HFF-Myc (cell line): ENCODE measurements at regions not wholly inside any gene's neighbourhood (a gene's known extent, or its start where the extent isn't known, plus 50 kb on each side); places are given as distances from the start of the nearest gene placed in this dataset.

Experiments
- DNase-seq: peaks from one replicate; pipeline ENCODE4 v3.0.0-alpha.2; 2011; ENCODE audit warnings: low read depth; ENCODE audit errors: extremely low read depth
- H3K4me3 ChIP-seq: replicated peaks from 2 replicates; pipeline ENCODE4 v1.5.1; 2011; ENCODE audit warnings: low read depth, mild to moderate bottlenecking, control low read depth, low read length
- CTCF ChIP-seq: IDR thresholded peaks from 2 replicates; pipeline ENCODE4 v1.5.1; 2012; ENCODE audit warnings: mild to moderate bottlenecking, low read depth, low read length, control low read depth; ENCODE audit errors: missing control alignments

DNA sequence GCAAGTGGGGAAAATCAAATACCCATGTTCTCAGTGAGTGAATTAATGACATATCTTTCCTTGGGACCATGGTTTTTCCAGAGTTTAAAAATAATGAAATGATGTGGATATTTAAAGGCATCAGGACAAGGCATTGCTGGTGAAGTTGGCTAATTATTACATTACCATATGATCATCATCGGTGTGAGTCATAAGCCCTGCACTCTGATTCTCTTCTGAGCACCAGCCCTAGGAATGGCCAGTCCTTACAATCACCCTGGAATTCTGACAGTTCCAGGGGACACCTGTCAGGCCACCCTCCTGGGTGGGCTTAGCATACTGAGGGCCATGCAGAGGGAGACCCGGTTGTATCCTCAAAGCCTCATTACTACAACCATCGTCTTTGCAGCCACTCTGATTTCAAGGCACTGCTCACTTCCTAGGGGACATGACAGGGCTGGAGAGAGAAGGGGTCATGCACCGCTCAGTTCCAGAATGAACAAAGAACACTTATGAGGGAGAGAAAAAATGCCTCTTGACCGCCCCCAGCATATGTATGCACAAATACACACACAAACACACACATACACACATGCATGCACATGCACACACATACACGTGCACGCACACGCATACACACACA, 365.0 kb downstream of the MIAT start:
- H3K4me3 ChIP-seq: no peak overlapping the region
- no peak for DNase-seq
- no peak for TF ChIP-seq CTCF

DNA sequence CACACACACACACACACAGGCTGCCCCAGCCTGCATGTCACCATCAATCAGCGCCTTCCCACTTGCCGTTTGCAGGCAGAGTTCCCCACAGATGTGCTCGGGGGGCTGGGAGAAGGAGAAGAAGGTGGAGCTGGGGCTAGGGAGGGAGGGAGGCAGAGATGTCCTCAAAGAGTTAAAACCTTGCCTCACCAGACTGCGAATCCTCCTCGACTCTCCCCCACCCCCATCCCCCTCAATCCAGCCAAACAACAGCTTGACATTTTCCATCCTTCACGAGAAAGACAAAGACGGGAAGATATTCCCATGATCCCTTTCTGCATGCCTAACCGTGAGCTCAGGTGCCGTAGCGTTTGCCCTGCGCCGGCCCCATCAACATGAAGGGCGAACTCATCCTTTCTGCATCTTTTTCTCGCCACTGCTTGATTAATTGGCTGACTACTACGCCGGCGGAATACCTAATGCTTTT, 365.5 kb downstream of the MIAT start:
- no peak for DNase-seq
- H3K4me3 ChIP-seq: no peak overlapping the region
- no peak for TF ChIP-seq CTCF

DNA sequence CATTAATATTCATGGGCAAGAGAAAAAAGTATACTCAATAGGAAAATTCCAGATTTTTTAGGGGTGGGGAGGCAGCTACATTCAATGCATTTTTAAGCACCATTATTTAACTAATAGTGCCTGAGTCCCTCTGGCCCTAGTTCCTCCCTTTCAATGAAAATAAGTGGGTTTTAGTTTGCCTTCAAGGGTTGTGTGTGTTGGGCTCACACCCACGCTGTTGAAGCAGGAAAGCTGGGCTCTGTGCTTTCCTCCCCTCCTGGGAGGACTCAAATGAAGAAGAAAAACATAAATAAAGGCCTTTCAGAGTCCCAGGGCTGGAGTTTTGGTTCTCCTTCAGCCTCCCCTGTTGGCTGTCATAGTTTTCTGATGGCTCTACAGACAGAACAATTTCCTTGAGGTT, 366.2 kb downstream of the MIAT start:
- no peak for TF ChIP-seq CTCF
- H3K4me3 ChIP-seq: no peak overlapping the region
- no peak for DNase-seq

- H3K4me3 ChIP-seq: no peak overlapping the region
- DNase-seq: no peak
- TF ChIP-seq CTCF: no peak
These were observed 367.6 kb downstream of the MIAT start for GRCh38 chr22:27024982-27025381.

DNA sequence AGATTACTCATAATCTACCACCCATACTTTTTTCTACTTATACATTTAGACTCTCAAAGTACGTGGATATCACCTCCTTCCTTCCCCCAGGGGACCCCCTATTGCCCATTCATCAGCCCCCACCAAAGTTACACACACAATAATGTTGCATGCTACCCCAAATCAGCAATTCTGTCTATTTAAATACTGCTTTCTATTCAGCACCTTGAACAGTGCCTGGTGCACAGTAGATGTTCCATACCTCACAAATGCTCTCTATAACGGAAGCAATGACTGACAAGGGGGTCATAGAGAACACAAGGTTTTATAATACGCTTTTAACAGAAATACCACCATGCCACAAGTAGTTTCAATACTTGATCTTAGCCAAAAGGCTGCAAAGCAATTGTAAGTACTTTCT, 370.7 kb downstream of the MIAT start:
- no peak for TF ChIP-seq CTCF
- no peak overlapping the region for H3K4me3 ChIP-seq

GRCh38 chr22:27029584-27030130, 372.3 kb downstream of the MIAT start:
- no peak for DNase-seq
- no peak overlapping the region for H3K4me3 ChIP-seq
- no peak for TF ChIP-seq CTCF

More for the DNA sequence above, 370.7 kb downstream of the MIAT start:
- DNase-seq: no peak
